HCT116 (cell line): ENCODE measurements at regions not wholly inside any gene's neighbourhood (a gene's known extent, or its start where the extent isn't known, plus 50 kb on each side); places are given as distances from the start of the nearest gene placed in this dataset.

Experiments used
- ATAC-seq: fragments of 200-7000 bp; cut with Tn5 transposase; 2 replicates; pipeline ENCODE4 v1.9.1; 2020; ENCODE audit warnings: mild to moderate bottlenecking, moderate library complexity
- BruUV-seq: library from RNA; stranded (reverse); fragments of 400-500 nt; replicated peaks from 2 replicates; lab custom pipeline; 2021; lab: Mats Ljungman, UMichigan
- CTCF ChIA-PET: fragments of 300-600 bp; sonication (Branson Sonifier 250); formaldehyde crosslinking; loops from one replicate; lab custom pipeline; 2021; ENCODE audit warnings: antibody characterized with exemption; lab: Charles Lee
- POLR2A ChIA-PET: fragments of 300-600, 350-600 bp; sonication (Branson Sonifier 250); formaldehyde crosslinking; loops from one replicate; lab custom pipeline; 2021; ENCODE audit warnings: antibody characterized with exemption; lab: Charles Lee
- RAD21 ChIA-PET, 2 experiments: fragments of 300-600 bp; sonication (Branson Sonifier 250); formaldehyde crosslinking; loops; one replicate each; lab custom pipeline; 2023; ENCODE audit warnings: low total read pairs in 2 of 2; ENCODE audit not compliant: uncharacterized antibody in 2 of 2, unreplicated experiment in 2 of 2, low non-redundant PET in 1 of 2; lab: Charles Lee
- DNase-seq: peaks from one replicate; pipeline ENCODE4 v3.0.0-alpha.2; 2010; ENCODE audit warnings: low read depth, low spot score
- H2AFZ ChIP-seq: fragments of 200-600 bp; shearing (Covaris generic), sonication (generic); 2 replicates; pipeline ENCODE4 v1.6.1; 2017; ENCODE audit warnings: low read depth, mixed run types, mixed read lengths, antibody characterized with exemption, low read length; ENCODE audit not compliant: poor library complexity, severe bottlenecking
- H3K27ac ChIP-seq: 2 replicates; pipeline ENCODE4 v1.5.1; 2012; ENCODE audit warnings: low read depth, low read length
- H3K27me3 ChIP-seq: fragments of 200-600 bp; sonication (generic); 2 replicates; pipeline ENCODE4 v1.6.1; 2016; ENCODE audit warnings: mixed run types, low read length, mixed read lengths; ENCODE audit not compliant: insufficient read depth
- H3K36me3 ChIP-seq, 2 experiments: fragments of 200-500 bp in 1 of 2; fragments of 200-600 bp in 1 of 2; sonication (Bioruptor generic) in 1 of 2; sonication (generic) in 1 of 2; 2 replicates each; pipeline versions ENCODE4 v1.5.1 to v1.6.1; 2014 to 2016; ENCODE audit warnings: low read length in 2 of 2, inconsistent platforms in 1 of 2, mixed read lengths in 1 of 2, mixed run types in 1 of 2; ENCODE audit not compliant: insufficient read depth in 2 of 2, control insufficient read depth in 1 of 2
- H3K4me1 ChIP-seq, 2 experiments: fragments of 200-600 bp in 1 of 2; sonication (generic) in 1 of 2; 2 replicates each; pipeline versions ENCODE4 v1.5.1 to v1.6.1; 2012 to 2017; ENCODE audit warnings: low read length in 2 of 2, inconsistent platforms in 1 of 2, mild to moderate bottlenecking in 1 of 2, mixed read lengths in 1 of 2, mixed run types in 1 of 2, moderate library complexity in 1 of 2; ENCODE audit not compliant: insufficient read depth in 2 of 2, control insufficient read depth in 1 of 2
- H3K4me2 ChIP-seq: fragments of 200-600 bp; sonication (generic); 2 replicates; pipeline ENCODE4 v1.6.1; 2017; ENCODE audit warnings: mixed run types, low read length, mixed read lengths
- H3K4me3 ChIP-seq, 2 experiments: fragments of 200-600 bp in 1 of 2; sonication (generic) in 1 of 2; replicated peaks in 1 of 2; 2 replicates each; pipeline ENCODE4 v1.5.1; 2011 to 2016; ENCODE audit warnings: low read length in 2 of 2, control low read depth in 1 of 2, low read depth in 1 of 2, mild to moderate bottlenecking in 1 of 2, mixed read lengths in 1 of 2, mixed run types in 1 of 2
- H3K79me2 ChIP-seq: fragments of 200-600 bp; sonication (generic); 2 replicates; pipeline ENCODE4 v1.6.1; 2017; ENCODE audit warnings: mild to moderate bottlenecking, mixed run types, low read length, moderate library complexity, mixed read lengths; ENCODE audit not compliant: insufficient read depth
- H3K9ac ChIP-seq: fragments of 200-600 bp; sonication (generic); 2 replicates; pipeline ENCODE4 v1.6.1; 2016; ENCODE audit warnings: low read length, mixed read lengths
- H3K9me2 ChIP-seq: fragments of 200-600 bp; sonication (generic), shearing (Covaris generic); 2 replicates; pipeline ENCODE4 v1.6.1; 2017; ENCODE audit warnings: mixed run types, mild to moderate bottlenecking, moderate library complexity; ENCODE audit not compliant: insufficient read depth
- H3K9me3 ChIP-seq, 2 experiments: fragments of 200-500 bp in 1 of 2; fragments of 200-600 bp in 1 of 2; sonication (Bioruptor generic) in 1 of 2; sonication (generic) in 1 of 2; 2 replicates each; pipeline ENCODE4 v1.6.1; 2014 to 2017; ENCODE audit warnings: low read length in 2 of 2, mixed read lengths in 2 of 2, inconsistent platforms in 1 of 2, low read depth in 1 of 2, mild to moderate bottlenecking in 1 of 2, mixed run types in 1 of 2, moderate library complexity in 1 of 2; ENCODE audit not compliant: control insufficient read depth in 1 of 2, insufficient read depth in 1 of 2
- H4K20me1 ChIP-seq: fragments of 200-600 bp; sonication (generic), shearing (Covaris generic); 2 replicates; pipeline ENCODE4 v1.6.1; 2017; ENCODE audit warnings: mixed run types, mild to moderate bottlenecking, moderate library complexity; ENCODE audit not compliant: insufficient read depth
- CBX3 ChIP-seq: IDR thresholded peaks from 2 replicates; pipeline ENCODE4 v1.6.1; 2012; ENCODE audit warnings: low read depth
- CEBPB ChIP-seq: IDR thresholded peaks from 2 replicates; pipeline ENCODE4 v1.6.1; 2012; ENCODE audit warnings: low read depth
- EGR1 ChIP-seq: IDR thresholded peaks from 2 replicates; pipeline ENCODE4 v1.6.1; 2012; ENCODE audit warnings: low read depth
- EZH2 ChIP-seq: fragments of 200-600 bp; sonication (generic); IDR thresholded peaks from 2 replicates; pipeline ENCODE4 v1.6.1; 2017; ENCODE audit warnings: antibody characterized with exemption, mixed run types
- EZH2phosphoT487 ChIP-seq: fragments of 200-600 bp; IDR thresholded peaks from 2 replicates; pipeline ENCODE4 v1.6.1; 2018; ENCODE audit warnings: antibody characterized with exemption, borderline replicate concordance
- FOSL1 ChIP-seq: IDR thresholded peaks from 2 replicates; pipeline ENCODE4 v1.6.1; 2012; ENCODE audit warnings: low read depth
- JUND ChIP-seq: IDR thresholded peaks from 2 replicates; pipeline ENCODE4 v1.6.1; 2012
- MAX ChIP-seq: IDR thresholded peaks from 2 replicates; pipeline ENCODE4 v1.6.1; 2012
- POLR2A ChIP-seq: IDR thresholded peaks from 2 replicates; pipeline ENCODE4 v1.7.0; 2011; ENCODE audit warnings: borderline replicate concordance; ENCODE audit not compliant: insufficient read depth, insufficient read length; ENCODE audit errors: extremely low read depth
- POLR2AphosphoS5 ChIP-seq: IDR thresholded peaks from 2 replicates; pipeline ENCODE4 v1.6.1; 2011; ENCODE audit warnings: mild to moderate bottlenecking, low read depth, low read length, moderate library complexity
- RAD21 ChIP-seq: IDR thresholded peaks from 2 replicates; pipeline ENCODE4 v1.6.1; 2012; ENCODE audit warnings: low read depth, mild to moderate bottlenecking
- SIN3A ChIP-seq: IDR thresholded peaks from 2 replicates; pipeline ENCODE4 v1.6.1; 2012; ENCODE audit warnings: low read depth
- SRF ChIP-seq: IDR thresholded peaks from 2 replicates; pipeline ENCODE4 v1.6.1; 2012; ENCODE audit warnings: low read depth
- YY1 ChIP-seq: IDR thresholded peaks from 2 replicates; pipeline ENCODE4 v1.6.1; 2011; ENCODE audit warnings: low read length, low read depth, moderate library complexity, mild to moderate bottlenecking; ENCODE audit not compliant: insufficient replicate concordance; ENCODE audit errors: extremely low read depth
- ZBTB33 ChIP-seq: IDR thresholded peaks from 2 replicates; pipeline ENCODE4 v1.6.1; 2011; ENCODE audit warnings: mild to moderate bottlenecking, low read length, moderate library complexity; ENCODE audit not compliant: insufficient replicate concordance; ENCODE audit errors: extremely low read depth
- ZFX ChIP-seq: fragments of 450-650 bp; IDR thresholded peaks from 2 replicates; pipeline ENCODE4 v1.6.1; 2017
- ZNF274 ChIP-seq: fragments of 200-500 bp; sonication (Bioruptor generic); IDR thresholded peaks from 2 replicates; pipeline ENCODE4 v1.6.1; 2014; ENCODE audit warnings: mild to moderate bottlenecking, low read depth, low read length, inconsistent platforms
- intact Hi-C: fragments of 100-400 bp; cut with micrococcal nuclease; formaldehyde crosslinking; loops from 2 replicates; pipeline ENCODE4 v1.10.0; 2022

- no TSS peak for BruUV-seq
- Histone ChIP-seq H4K20me1 (no peaks in the 10 kb centered on the region), H3K4me3 (no peak overlapping the region), H3K9me3 (no peaks in the 10 kb centered on the region), H3K9me2 (no peaks in the 10 kb centered on the region), H3K36me3 (no peaks in the 10 kb centered on the region), H3K4me1 (peaks cover 13 to 23% of the 10 kb centered on the region in 2 experiments), H3K4me2 (no peak overlapping the region), H3K27ac (no peak overlapping the region), H3K9ac (no peak overlapping the region), H3K79me2 (no peaks in the 10 kb centered on the region), H2AFZ (no peak overlapping the region), H3K27me3 (no peaks in the 10 kb centered on the region)
- CTCF ChIA-PET = no interaction called here
- no peak for TF ChIP-seq POLR2AphosphoS5
- TF ChIP-seq MAX = no peak
- no peak for TF ChIP-seq CBX3
- TF ChIP-seq SRF = no peak
- TF ChIP-seq ZBTB33 = no peak
- no peak for TF ChIP-seq ZFX
- no peak for TF ChIP-seq EZH2phosphoT487
- TF ChIP-seq POLR2A = no peak
- no peak for TF ChIP-seq EGR1
- TF ChIP-seq ZNF274 = no peak
- no peak for TF ChIP-seq RAD21
- TF ChIP-seq SIN3A = no peak
- TF ChIP-seq CEBPB = no peak
- no peak for TF ChIP-seq EZH2
- no peak for TF ChIP-seq JUND
- no peak for TF ChIP-seq FOSL1
- no peak for TF ChIP-seq YY1
- POLR2A ChIA-PET = no interaction called here
- RAD21 ChIA-PET = no interaction called here
- ATAC-seq (no peak), DNase-seq (no peak)
- intact Hi-C loops = loop anchor here (10.0 kb wide), 1 partner anchor 164 kb away; no protein-coding TSS in a partner anchor
Measured at GRCh38 chr1:87790756-87791155, 462.1 kb downstream of the LMO4 start.
